ENCODE measurements at regions not wholly inside any gene's neighbourhood (a gene's known extent, or its start where the extent isn't known, plus 50 kb on each side); places are given as distances from the start of the nearest gene placed in this dataset.

DNA sequence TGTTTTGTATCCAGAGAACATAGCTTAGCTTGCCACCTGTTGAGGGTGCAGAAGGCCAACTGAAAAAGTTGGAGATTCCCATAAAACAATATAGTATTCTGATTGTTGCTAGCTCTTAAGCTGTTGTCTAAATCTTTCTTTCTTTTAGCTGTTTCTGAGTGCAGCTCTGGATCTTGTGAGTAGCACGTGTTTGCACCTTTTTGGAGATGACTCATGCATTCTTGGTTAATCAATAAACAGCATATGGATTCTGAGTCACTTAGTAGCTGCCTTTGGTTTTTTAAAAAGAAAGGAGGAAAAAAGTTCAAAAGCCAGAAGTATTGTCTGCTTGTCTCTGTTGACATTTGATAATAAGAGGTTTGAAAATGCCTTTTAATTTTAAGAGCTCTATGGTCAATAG is 483.0 kb upstream of the FSIP2 start:
- TF ChIP-seq TAF1 (IDR thresholded peaks at IDR 0.05; ENCODE audit: borderline replicate concordance, low read depth, low read length) (no peak), POLR2A (IDR thresholded peaks at IDR 0.05; ENCODE audit: low read depth, low read length) (no peak), POLR2AphosphoS5 (IDR thresholded peaks at IDR 0.05; ENCODE audit: low read depth, low read length) (no peak)

Data from GM12892 (cell line).